GM23248 (cell line): ENCODE measurements at regions not wholly inside any gene's neighbourhood (a gene's known extent, or its start where the extent isn't known, plus 50 kb on each side); places are given as distances from the start of the nearest gene placed in this dataset.

Experiments
- DNase-seq: peaks from one replicate; pipeline ENCODE4 v3.0.0-alpha.2; 2015
- H2AFZ ChIP-seq: fragments of 200-600 bp; sonication (generic); 2 replicates; pipeline ENCODE4 v1.6.1; 2016; ENCODE audit warnings: antibody characterized with exemption
- H3F3A ChIP-seq: fragments of 200-600 bp; sonication (generic); 2 replicates; pipeline ENCODE4 v1.6.1; 2016; ENCODE audit warnings: mild to moderate bottlenecking, antibody characterized with exemption, mixed run types; ENCODE audit not compliant: insufficient read depth
- H3K27ac ChIP-seq: fragments of 200-600 bp; sonication (generic); 2 replicates; pipeline ENCODE4 v1.5.1; 2016; ENCODE audit warnings: mild to moderate bottlenecking
- H3K27me3 ChIP-seq: fragments of 200-600 bp; sonication (generic); replicated peaks from 2 replicates; pipeline ENCODE4 v1.6.1; 2016; ENCODE audit warnings: mild to moderate bottlenecking; ENCODE audit not compliant: insufficient read depth
- H3K36me3 ChIP-seq: fragments of 200-600 bp; sonication (generic); 2 replicates; pipeline ENCODE4 v1.6.1; 2016; ENCODE audit warnings: low read depth, mild to moderate bottlenecking
- H3K4me1 ChIP-seq: fragments of 200-600 bp; sonication (generic); 2 replicates; pipeline ENCODE4 v1.6.1; 2016; ENCODE audit warnings: mild to moderate bottlenecking; ENCODE audit not compliant: insufficient read depth
- H3K4me2 ChIP-seq: fragments of 200-600 bp; sonication (generic); one replicate; pipeline ENCODE4 v1.6.1; 2016; ENCODE audit warnings: mild to moderate bottlenecking; ENCODE audit not compliant: unreplicated experiment
- H3K4me3 ChIP-seq: fragments of 200-600 bp; sonication (generic); 2 replicates; pipeline ENCODE4 v1.5.1; 2016; ENCODE audit warnings: mild to moderate bottlenecking
- H3K79me2 ChIP-seq: fragments of 200-600 bp; sonication (generic); 2 replicates; pipeline ENCODE4 v1.6.1; 2016; ENCODE audit warnings: mild to moderate bottlenecking; ENCODE audit not compliant: insufficient read depth
- H3K9ac ChIP-seq: fragments of 200-600 bp; sonication (generic); 2 replicates; pipeline ENCODE4 v1.6.1; 2016; ENCODE audit warnings: mild to moderate bottlenecking
- H3K9me2 ChIP-seq: fragments of 200-600 bp; sonication (generic); 2 replicates; pipeline ENCODE4 v1.6.1; 2016; ENCODE audit warnings: mixed run types, mild to moderate bottlenecking, moderate library complexity; ENCODE audit not compliant: insufficient read depth
- H3K9me3 ChIP-seq: fragments of 200-600 bp; sonication (generic); one replicate; pipeline ENCODE4 v1.6.1; 2017; ENCODE audit warnings: low read depth
- H4K20me1 ChIP-seq: fragments of 200-600 bp; sonication (generic); 2 replicates; pipeline ENCODE4 v1.6.0; 2016; ENCODE audit not compliant: insufficient read depth
- EZH2 ChIP-seq: fragments of 200-600 bp; sonication (generic); IDR thresholded peaks from 2 replicates; pipeline ENCODE4 v1.6.1; 2018; ENCODE audit warnings: antibody characterized with exemption, mild to moderate bottlenecking; ENCODE audit not compliant: insufficient read depth, poor library complexity, severe bottlenecking
- EZH2phosphoT487 ChIP-seq: fragments of 200-600 bp; sonication (generic); IDR thresholded peaks from 2 replicates; pipeline ENCODE4 v1.6.1; 2018; ENCODE audit warnings: antibody characterized with exemption, moderate library complexity, mild to moderate bottlenecking, low read depth; ENCODE audit not compliant: insufficient read depth
- whole genome bisulfite sequencing, 2 experiments: methylation state at CpG; one replicate each; pipeline ENCODE4 v1.1.6; 2015 to 2017; ENCODE audit warnings: low lambda C conversion rate in 2 of 2, low coverage in 1 of 2; ENCODE audit errors: missing lambda C conversion rate in 2 of 2; 5-methylcytosine and 5-hydroxymethylcytosine counted together
- in situ Hi-C: fragments of 300-500 bp; cut with MboI; formaldehyde crosslinking; loops from 2 replicates; pipeline ENCODE4 v1.15.0; 2020

GRCh38 chr2:236939271-236939670 lies 146.4 kb upstream of the COPS8 start:
- no peaks in the 10 kb centered on the region for H3F3A ChIP-seq
- no peak overlapping the region for H3K4me3 ChIP-seq
- H3K36me3 ChIP-seq = no peaks in the 10 kb centered on the region
- H3K27ac ChIP-seq = no peak overlapping the region
- H3K9ac ChIP-seq = no peak overlapping the region
- H2AFZ ChIP-seq = no peak overlapping the region
- TF ChIP-seq EZH2 (no peak), EZH2phosphoT487 (no peak)
- H3K4me2 ChIP-seq = no peak overlapping the region
- no peaks in the 10 kb centered on the region for H3K79me2 ChIP-seq
- H3K27me3 ChIP-seq = peaks cover 8% of the 10 kb centered on the region; the same call in 1 of the 2 replicates
- in situ Hi-C loops = no loop called here
- DNase-seq = no peak
- H3K9me3 ChIP-seq = no peaks in the 10 kb centered on the region
- WGBS, 2 experiments = 88 to 97% methylated on average over 2 of the region's 2 CpGs
- H3K4me1 ChIP-seq = peaks cover 5% of the 10 kb centered on the region; the same call in 1 of the 2 replicates
- H4K20me1 ChIP-seq = no peaks in the 10 kb centered on the region
- no peaks in the 10 kb centered on the region for H3K9me2 ChIP-seq

GRCh38 chr2:236939721-236940231 lies 145.9 kb upstream of the COPS8 start:
- no peaks in the 10 kb centered on the region for H3K9me3 ChIP-seq
- H3K27ac ChIP-seq = no peak overlapping the region
- peak; percentile 65 for DNase-seq
- H3K79me2 ChIP-seq = no peaks in the 10 kb centered on the region
- peaks cover 5% of the 10 kb centered on the region; the same call in 1 of the 2 replicates for H3K4me1 ChIP-seq
- TF ChIP-seq EZH2 (no peak), EZH2phosphoT487 (no peak)
- H3K4me2 ChIP-seq = no peak overlapping the region
- H3F3A ChIP-seq = no peaks in the 10 kb centered on the region
- H4K20me1 ChIP-seq = no peaks in the 10 kb centered on the region
- no peak overlapping the region for H3K9ac ChIP-seq
- in situ Hi-C loops = no loop called here
- H3K4me3 ChIP-seq = no peak overlapping the region
- no peaks in the 10 kb centered on the region for H3K36me3 ChIP-seq
- 19 to 22% methylated on average over 11 of the region's 11 CpGs for WGBS, 2 experiments
- H3K27me3 ChIP-seq = peaks cover 5% of the 10 kb centered on the region; the same call in 1 of the 2 replicates
- H2AFZ ChIP-seq = no peak overlapping the region
- H3K9me2 ChIP-seq = no peaks in the 10 kb centered on the region

GRCh38 chr2:236940497-236940896 lies 145.2 kb upstream of the COPS8 start:
- H3K4me3 ChIP-seq = no peak overlapping the region
- H3K36me3 ChIP-seq = no peaks in the 10 kb centered on the region
- TF ChIP-seq EZH2 = no peak
- no peak for TF ChIP-seq EZH2phosphoT487
- no peaks in the 10 kb centered on the region for H3K9me2 ChIP-seq
- no peaks in the 10 kb centered on the region for H3F3A ChIP-seq
- no peak overlapping the region for H2AFZ ChIP-seq
- no peak overlapping the region for H3K27ac ChIP-seq
- H4K20me1 ChIP-seq = no peaks in the 10 kb centered on the region
- H3K27me3 ChIP-seq = no peaks in the 10 kb centered on the region; the same call in 1 of the 2 replicates
- H3K9me3 ChIP-seq = no peaks in the 10 kb centered on the region
- H3K4me2 ChIP-seq = no peak overlapping the region
- no peak overlapping the region for H3K9ac ChIP-seq
- H3K4me1 ChIP-seq = peaks cover 5% of the 10 kb centered on the region; the same call in 1 of the 2 replicates
- no peaks in the 10 kb centered on the region for H3K79me2 ChIP-seq
- no peak for DNase-seq
- in situ Hi-C loops = no loop called here
- 88 to 100% methylated on average over 1 of the region's 1 CpG for WGBS, 2 experiments

GRCh38 chr2:236940916-236941520 lies 144.7 kb upstream of the COPS8 start:
- no peaks in the 10 kb centered on the region for H3K9me2 ChIP-seq
- H3K36me3 ChIP-seq = no peaks in the 10 kb centered on the region
- no peak overlapping the region for H3K27ac ChIP-seq
- H3K4me1 ChIP-seq = peaks cover 5% of the 10 kb centered on the region; the same call in 1 of the 2 replicates
- H3K9me3 ChIP-seq = no peaks in the 10 kb centered on the region
- DNase-seq = no peak
- no peaks in the 10 kb centered on the region; the same call in 1 of the 2 replicates for H3K27me3 ChIP-seq
- 87 to 89% methylated on average over 7 of the region's 7 CpGs for WGBS, 2 experiments
- H3F3A ChIP-seq = no peaks in the 10 kb centered on the region
- no peak overlapping the region for H2AFZ ChIP-seq
- H3K4me2 ChIP-seq = no peak overlapping the region
- H3K4me3 ChIP-seq = no peak overlapping the region
- H3K79me2 ChIP-seq = no peaks in the 10 kb centered on the region
- TF ChIP-seq EZH2phosphoT487 (no peak), EZH2 (no peak)
- no peaks in the 10 kb centered on the region for H4K20me1 ChIP-seq
- in situ Hi-C loops = no loop called here
- no peak overlapping the region for H3K9ac ChIP-seq
